ENCODE measurements at regions not wholly inside any gene's neighbourhood (a gene's known extent, or its start where the extent isn't known, plus 50 kb on each side); places are given as distances from the start of the nearest gene placed in this dataset.
"Not testable (repeated sequence)": the region's sequence is repeated elsewhere in the genome, so short reads cannot be mapped to it uniquely, and the experiment has no call there.

GRCh38 chr18:75845413-75845812, 417.9 kb upstream of the SMIM21 start:
- no peak for DNase-seq (ENCODE audit: low spot score)

GRCh38 chr18:75844146-75844545, 416.6 kb upstream of the SMIM21 start:
- DNase-seq (ENCODE audit: low spot score): no peak

GRCh38 chr18:75840131-75840530, 412.6 kb upstream of the SMIM21 start:
- no peak for DNase-seq (ENCODE audit: low spot score)

GRCh38 chr18:75839686-75840085, 412.2 kb upstream of the SMIM21 start:
- DNase-seq (ENCODE audit: low spot score): not testable (repeated sequence)

GRCh38 chr18:75839041-75839440, 411.5 kb upstream of the SMIM21 start:
- no peak for DNase-seq (ENCODE audit: low spot score)

GRCh38 chr18:75837316-75837715, 409.8 kb upstream of the SMIM21 start:
- DNase-seq (ENCODE audit: low spot score): no peak

GRCh38 chr18:75836516-75836915, 409.0 kb upstream of the SMIM21 start:
- no peak for DNase-seq (ENCODE audit: low spot score)

- no peak for DNase-seq (ENCODE audit: low spot score)
Observed at GRCh38 chr18:75831960-75832359, 404.5 kb upstream of the SMIM21 start.

GRCh38 chr18:75830828-75831227, 403.3 kb upstream of the SMIM21 start:
- DNase-seq (ENCODE audit: low spot score): no peak

- DNase-seq (ENCODE audit: low spot score): no peak
Observed at GRCh38 chr18:75829091-75829490, 401.6 kb upstream of the SMIM21 start.

- DNase-seq (ENCODE audit: low spot score): no peak
Observed at GRCh38 chr18:75828379-75828778, 400.9 kb upstream of the SMIM21 start.

- no peak for DNase-seq (ENCODE audit: low spot score)
Observed at GRCh38 chr18:75827751-75828287, 400.3 kb upstream of the SMIM21 start.

GRCh38 chr18:75824661-75825060, 397.2 kb upstream of the SMIM21 start:
- no peak for DNase-seq (ENCODE audit: low spot score)

GRCh38 chr18:75823471-75823870, 396.0 kb upstream of the SMIM21 start:
- no peak for DNase-seq (ENCODE audit: low spot score)

GRCh38 chr18:75818383-75818782, 390.9 kb upstream of the SMIM21 start:
- DNase-seq (ENCODE audit: low spot score): no peak

- no peak for DNase-seq (ENCODE audit: low spot score)
Observed at GRCh38 chr18:75815767-75816166, 388.3 kb upstream of the SMIM21 start.

GRCh38 chr18:75812761-75813160, 385.3 kb upstream of the SMIM21 start:
- no peak for DNase-seq (ENCODE audit: low spot score)

GRCh38 chr18:75810961-75811551, 383.6 kb upstream of the SMIM21 start:
- no peak for DNase-seq (ENCODE audit: low spot score)

GRCh38 chr18:75810516-75810915, 383.0 kb upstream of the SMIM21 start:
- DNase-seq (ENCODE audit: low spot score): no peak

- no peak for DNase-seq (ENCODE audit: low spot score)
Observed at GRCh38 chr18:75809926-75810255, 382.4 kb upstream of the SMIM21 start.

- DNase-seq (ENCODE audit: low spot score): no peak
Observed at GRCh38 chr18:75809151-75809925, 381.8 kb upstream of the SMIM21 start.

- no peak for DNase-seq (ENCODE audit: low spot score)
Observed at GRCh38 chr18:75805265-75805664, 377.8 kb upstream of the SMIM21 start.

GRCh38 chr18:75802681-75803080, 375.2 kb upstream of the SMIM21 start:
- no peak for DNase-seq (ENCODE audit: low spot score)

GRCh38 chr18:75801178-75801577, 373.7 kb upstream of the SMIM21 start:
- no peak for DNase-seq (ENCODE audit: low spot score)
